ENCODE measurements at regions not wholly inside any gene's neighbourhood (a gene's known extent, or its start where the extent isn't known, plus 50 kb on each side); places are given as distances from the start of the nearest gene placed in this dataset.

DNA sequence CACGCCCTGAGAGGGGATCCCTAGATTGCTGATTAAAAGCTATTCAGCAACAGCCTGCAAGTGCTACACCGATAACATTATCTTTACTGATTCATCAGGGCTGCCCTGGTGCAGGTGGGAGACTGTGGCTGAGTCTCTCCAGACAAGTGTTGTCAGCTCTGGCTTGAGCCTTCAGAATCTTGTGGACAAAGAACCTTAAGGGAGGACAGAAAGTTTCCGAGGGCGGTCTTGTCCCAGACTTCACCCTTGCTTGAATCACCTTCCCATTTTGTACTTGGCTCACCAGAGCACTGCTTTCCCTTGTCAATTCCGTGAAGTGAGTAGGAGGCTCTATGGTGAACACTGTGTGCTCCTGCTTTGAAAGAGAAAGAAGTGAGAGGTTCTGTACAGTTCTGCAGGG is 88.6 kb upstream of the PCSK2 start:
- no peak for DNase-seq

- DNase-seq = no peak
These were observed 85.9 kb upstream of the PCSK2 start for GRCh38 chr20:17140894-17141293.

GRCh38 chr20:17141568-17141967 is 85.3 kb upstream of the PCSK2 start:
- no peak for DNase-seq

DNA sequence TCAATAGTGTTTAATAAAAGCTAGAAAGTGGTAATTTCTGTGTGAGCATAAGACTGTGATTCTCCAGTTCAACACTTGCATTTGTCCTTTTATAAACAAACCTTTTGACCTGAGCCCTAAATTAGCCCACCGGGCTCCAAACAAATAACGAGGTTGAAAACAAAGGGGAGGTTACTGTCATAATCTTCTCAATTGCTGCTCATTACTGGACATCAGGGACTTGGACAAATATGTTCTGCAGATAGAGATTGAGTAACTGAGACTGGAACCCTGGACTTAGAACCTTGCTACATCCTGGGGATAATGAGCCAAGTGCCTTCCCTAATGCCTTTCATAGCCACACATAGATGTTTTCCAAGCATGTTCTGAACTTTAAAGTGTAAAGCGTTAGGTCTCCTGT is 84.2 kb upstream of the PCSK2 start:
- no peak for DNase-seq

GRCh38 chr20:17150858-17151257 is 76.0 kb upstream of the PCSK2 start:
- DNase-seq = no peak

DNA sequence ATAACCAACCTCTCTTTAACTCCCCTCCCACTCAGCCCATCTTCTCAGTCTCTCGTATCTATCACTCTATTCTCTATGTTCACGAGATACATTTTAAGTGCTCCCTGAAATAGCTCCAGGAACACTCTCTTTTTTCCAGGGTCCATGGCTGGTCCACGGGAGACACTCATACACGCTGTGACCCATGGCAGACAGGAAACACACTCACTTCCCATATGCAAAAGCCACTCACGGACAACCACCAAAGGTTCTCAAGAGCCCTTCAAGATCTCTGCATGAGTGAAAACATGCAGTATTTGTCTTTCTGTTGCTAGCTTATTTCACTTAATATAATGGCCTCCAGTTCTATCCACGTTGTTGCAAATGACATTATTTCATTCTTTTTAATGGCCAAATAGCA is 71.4 kb upstream of the PCSK2 start:
- DNase-seq = no peak

DNA sequence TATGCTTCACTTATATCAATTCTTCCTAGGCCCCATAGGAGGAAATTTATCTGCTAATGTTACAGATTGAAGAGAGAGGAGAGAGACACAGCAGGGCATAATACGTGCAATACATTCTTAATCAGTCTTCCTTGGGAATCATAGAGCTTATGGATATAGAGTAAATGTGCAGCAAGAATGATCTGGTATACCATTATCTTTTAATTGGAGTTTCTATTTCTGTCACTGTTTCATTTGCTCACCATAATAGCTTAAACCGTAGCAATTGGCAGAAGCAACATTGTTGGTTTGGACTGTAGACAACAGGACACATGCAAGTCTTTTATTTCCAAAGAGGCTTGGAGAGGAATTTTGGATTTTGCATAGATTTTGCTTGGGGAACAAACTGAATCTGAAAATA is 68.1 kb upstream of the PCSK2 start:
- no peak for DNase-seq

DNA sequence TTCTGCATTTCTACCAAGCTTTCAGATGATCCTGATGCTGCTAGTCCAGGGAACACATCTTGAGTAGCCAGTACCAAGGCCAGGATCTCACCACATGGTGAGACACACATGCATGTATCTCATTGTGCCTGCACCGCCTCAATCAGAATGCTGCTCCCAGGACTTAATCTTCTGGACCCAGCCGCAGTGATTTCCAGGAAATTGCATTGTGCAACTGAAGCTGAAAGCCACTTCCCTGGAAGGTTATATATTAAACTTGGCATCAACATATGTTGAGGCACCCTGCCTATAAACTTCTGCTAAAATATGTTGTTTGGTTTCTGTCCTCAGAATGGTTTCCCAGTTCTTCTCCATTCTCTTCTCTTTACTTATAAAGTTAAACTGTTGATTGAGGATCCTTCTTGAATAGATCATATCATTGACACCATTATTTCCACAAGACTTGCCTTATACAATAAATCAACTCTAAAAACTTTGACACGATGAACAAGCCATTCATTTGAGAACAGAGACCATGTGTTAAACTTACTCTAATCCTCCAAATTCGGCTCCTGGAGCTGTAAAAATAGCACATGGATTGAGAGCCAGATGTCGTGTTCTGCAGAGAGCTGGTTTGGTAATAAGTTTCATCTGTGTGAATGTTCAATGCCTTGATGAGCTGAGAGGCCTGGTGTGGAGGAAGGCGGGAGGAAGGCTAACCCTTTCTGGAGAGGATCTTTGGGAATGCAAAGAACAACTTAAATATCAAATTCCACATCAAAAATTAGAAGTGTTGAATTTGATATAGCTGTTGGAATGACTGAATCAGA is 65.0 kb upstream of the PCSK2 start:
- no peak for DNase-seq

DNA sequence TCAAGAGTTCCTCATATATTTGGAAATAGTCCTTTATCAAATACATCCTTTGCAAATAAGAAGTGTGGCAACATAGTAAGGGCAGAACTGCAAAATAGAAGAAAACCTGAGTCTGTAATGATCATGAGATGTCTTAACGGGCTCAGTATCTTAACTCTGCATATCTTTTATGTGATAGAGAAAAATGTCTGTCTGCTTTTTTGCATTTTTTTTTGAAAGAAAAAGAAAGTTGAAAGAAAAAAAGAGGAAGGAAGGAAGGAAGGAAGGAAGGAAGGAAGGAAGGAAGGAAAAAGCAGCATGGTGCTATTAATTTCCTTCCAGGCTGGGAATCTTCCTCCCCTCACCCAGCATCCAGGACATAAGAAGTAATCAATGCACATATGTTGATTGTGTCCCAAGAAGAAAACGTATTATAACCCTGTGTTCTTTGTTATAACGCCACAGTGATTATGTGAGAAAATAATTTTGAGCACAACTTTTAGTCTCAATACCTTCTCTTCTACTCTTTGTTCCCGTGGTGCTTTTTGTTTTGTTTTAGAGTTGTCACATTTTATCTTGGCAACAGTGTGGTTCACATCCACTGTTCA is 58.7 kb upstream of the PCSK2 start:
- no peak for DNase-seq

DNA sequence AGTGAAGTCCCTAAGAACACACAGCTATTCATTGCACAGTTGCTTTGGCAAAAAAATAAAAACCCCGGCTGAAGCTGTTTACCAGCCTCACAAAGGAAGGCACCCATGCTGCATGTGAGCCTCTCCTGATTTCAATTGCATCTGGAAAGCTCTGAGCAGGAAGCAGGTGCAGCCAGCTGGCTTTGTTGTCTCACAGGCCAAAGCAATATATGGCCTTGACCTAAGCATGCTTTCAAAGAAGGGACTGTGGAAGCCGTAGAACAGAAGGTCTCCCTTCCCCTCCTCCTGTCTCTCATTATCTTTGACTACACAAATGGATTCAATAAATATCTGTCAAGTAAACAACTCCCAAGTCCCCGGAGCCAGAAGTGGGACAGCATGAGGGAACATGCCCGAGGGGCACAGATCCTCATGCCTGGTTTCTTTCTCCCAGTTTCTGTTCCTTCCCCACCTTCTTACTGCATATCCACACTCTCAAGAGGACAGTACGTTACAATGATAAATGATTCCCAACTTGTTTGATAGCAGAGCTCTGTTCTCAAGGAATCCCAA is 57.2 kb upstream of the PCSK2 start:
- DNase-seq = no peak

- DNase-seq = no peak
These were observed 55.0 kb upstream of the PCSK2 start for GRCh38 chr20:17171746-17172280.

- no peak for DNase-seq
These were observed 53.9 kb upstream of the PCSK2 start for GRCh38 chr20:17172836-17173516.

Measured in CD4-positive, alpha-beta T cell treated with Interleukin-4 for 4 hours (primary cell).